IPS DF 6.9 (cell line): ENCODE measurements at regions not wholly inside any gene's neighbourhood (a gene's known extent, or its start where the extent isn't known, plus 50 kb on each side); places are given as distances from the start of the nearest gene placed in this dataset.
"Not testable (repeated sequence)": the region's sequence is repeated elsewhere in the genome, so short reads cannot be mapped to it uniquely, and the experiment has no call there.

Experiments used
- DNase-seq: peaks from one replicate; pipeline ENCODE4 v3.0.0-alpha.2; 2013; ENCODE audit warnings: low read depth, low spot score
- H3K27ac ChIP-seq: one replicate; pipeline ENCODE4 v1.5.1; 2013; ENCODE audit warnings: low read length, control low read depth
- H3K27me3 ChIP-seq: 2 replicates; pipeline ENCODE4 v1.6.1; 2013; ENCODE audit warnings: mild to moderate bottlenecking, low read length; ENCODE audit not compliant: control insufficient read depth, insufficient read depth
- H3K36me3 ChIP-seq: 2 replicates; pipeline ENCODE4 v1.6.1; 2013; ENCODE audit warnings: low read length; ENCODE audit not compliant: control insufficient read depth, insufficient read depth
- H3K4me1 ChIP-seq: 2 replicates; pipeline ENCODE4 v1.6.1; 2013; ENCODE audit warnings: low read length; ENCODE audit not compliant: control insufficient read depth, insufficient read depth
- H3K4me3 ChIP-seq: 2 replicates; pipeline ENCODE4 v1.5.1; 2013; ENCODE audit warnings: mild to moderate bottlenecking, low read length
- H3K9me3 ChIP-seq: 2 replicates; pipeline ENCODE4 v1.6.1; 2013; ENCODE audit warnings: low read length, inconsistent platforms; ENCODE audit not compliant: control insufficient read depth, insufficient read depth
- WGBS: extraction: QIAGEN DNeasy Blood & Tissue Kit; methylation state at CpG from one replicate; pipeline ENCODE4 v1.1.7; 2013; ENCODE audit warnings: mixed read lengths, missing lambda C conversion rate; ENCODE audit not compliant: insufficient read length, insufficient coverage; 5-methylcytosine and 5-hydroxymethylcytosine counted together

- DNase-seq, result no peak
- no peaks in the 10 kb centered on the region for H3K9me3 ChIP-seq
- no CpG with 5 or more reads among the region's 3 CpGs for WGBS
Measured at GRCh38 chr4:162894387-162894786, 272.3 kb downstream of the NAF1 start.

DNA sequence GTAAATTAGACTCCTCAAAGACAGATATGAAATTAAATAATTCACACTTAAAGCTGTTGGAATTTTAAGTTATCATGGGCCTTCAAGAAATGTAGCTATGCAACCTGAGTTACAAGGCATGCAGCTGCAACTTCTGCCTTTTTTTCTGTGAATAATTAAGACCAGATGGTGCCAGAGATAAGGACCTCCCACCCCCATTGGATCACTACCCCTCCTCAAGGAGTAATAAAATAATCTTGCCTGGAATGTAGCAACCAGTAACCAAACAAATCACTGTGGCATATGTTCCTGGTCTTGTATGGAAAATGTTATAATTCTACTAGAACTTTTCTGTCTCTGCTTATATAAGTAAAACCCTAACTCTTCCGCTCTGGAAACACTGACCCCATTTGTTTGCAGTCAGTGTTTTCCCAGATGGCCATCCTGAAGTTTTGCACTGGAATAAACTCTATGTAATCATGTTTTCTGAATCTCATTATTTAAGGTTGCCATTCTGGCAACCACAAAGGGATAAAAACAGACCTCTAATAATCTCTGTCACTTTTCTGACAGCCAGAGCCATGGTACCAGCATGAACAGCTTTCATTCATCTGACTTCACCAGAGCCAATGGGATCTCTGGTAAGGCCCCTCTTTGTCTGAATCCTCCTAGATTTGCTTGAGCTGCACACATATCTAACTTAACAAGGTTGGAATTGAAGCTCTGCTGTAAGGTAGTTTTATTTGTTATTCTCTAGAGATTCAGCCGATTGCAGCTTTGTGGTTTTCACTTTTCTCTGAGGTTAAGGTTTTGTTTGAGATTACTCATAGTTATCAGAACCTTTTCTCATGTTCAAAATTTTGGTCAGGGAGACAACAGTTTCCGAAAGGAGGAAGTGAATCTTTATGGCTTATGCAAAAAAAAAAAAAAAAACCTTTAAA is 274.6 kb downstream of the NAF1 start:
- H3K27ac ChIP-seq, result no peak overlapping the region
- DNase-seq, result no peak
- H3K27me3 ChIP-seq, result no peaks in the 10 kb centered on the region
- WGBS, result no CpG with 5 or more reads among the region's 3 CpGs
- H3K9me3 ChIP-seq, result no peaks in the 10 kb centered on the region
- H3K4me3 ChIP-seq, result no peak overlapping the region
- no peaks in the 10 kb centered on the region for H3K4me1 ChIP-seq
- H3K36me3 ChIP-seq, result no peaks in the 10 kb centered on the region

More at GRCh38 chr4:162894387-162894786, 272.3 kb downstream of the NAF1 start:
- H3K4me3 ChIP-seq, result no peak overlapping the region
- H3K27me3 ChIP-seq, result no peaks in the 10 kb centered on the region
- no peaks in the 10 kb centered on the region for H3K4me1 ChIP-seq
- no peaks in the 10 kb centered on the region for H3K36me3 ChIP-seq
- no peak overlapping the region for H3K27ac ChIP-seq

DNA sequence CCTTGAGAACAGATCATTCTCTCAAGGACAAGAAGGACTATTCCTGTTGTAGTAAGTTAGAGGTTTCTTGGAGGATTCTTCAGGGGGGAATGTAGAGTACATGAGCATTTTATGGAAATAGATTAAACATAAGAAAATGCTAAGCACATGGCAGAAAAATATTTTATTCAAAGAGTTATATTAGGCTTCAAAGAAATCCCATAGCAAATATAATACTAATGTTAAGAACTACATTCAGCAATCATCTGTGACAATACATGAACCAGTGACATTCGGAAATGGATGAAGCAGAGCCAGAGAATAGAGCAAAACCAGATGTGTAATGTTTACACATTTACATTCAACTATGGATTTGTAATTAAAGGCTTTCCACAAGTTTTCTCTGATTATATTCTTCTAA is 288.6 kb downstream of the NAF1 start:
- no CpG with 5 or more reads among the region's 1 CpG for WGBS
- Histone ChIP-seq H3K27me3 (no peaks in the 10 kb centered on the region), H3K4me3 (no peak overlapping the region), H3K27ac (no peak overlapping the region), H3K9me3 (no peaks in the 10 kb centered on the region), H3K4me1 (no peaks in the 10 kb centered on the region), H3K36me3 (no peaks in the 10 kb centered on the region)
- no peak for DNase-seq

GRCh38 chr4:162874748-162875147 is 291.9 kb downstream of the NAF1 start:
- no CpG with 5 or more reads among the region's 2 CpGs for WGBS

GRCh38 chr4:162871990-162872389 is 294.7 kb downstream of the NAF1 start:
- H3K27ac ChIP-seq, result no peak overlapping the region
- no peaks in the 10 kb centered on the region for H3K36me3 ChIP-seq
- H3K4me3 ChIP-seq, result no peak overlapping the region
- no peak for DNase-seq
- no peaks in the 10 kb centered on the region for H3K27me3 ChIP-seq
- H3K4me1 ChIP-seq, result no peaks in the 10 kb centered on the region
- no peaks in the 10 kb centered on the region for H3K9me3 ChIP-seq
- no CpG with 5 or more reads among the region's 4 CpGs for WGBS

More at GRCh38 chr4:162874748-162875147, 291.9 kb downstream of the NAF1 start:
- no peaks in the 10 kb centered on the region for H3K9me3 ChIP-seq
- DNase-seq, result no peak
- H3K36me3 ChIP-seq, result no peaks in the 10 kb centered on the region
- no peak overlapping the region for H3K4me3 ChIP-seq
- H3K27me3 ChIP-seq, result no peaks in the 10 kb centered on the region
- no peaks in the 10 kb centered on the region for H3K4me1 ChIP-seq
- H3K27ac ChIP-seq, result no peak overlapping the region

- Histone ChIP-seq H3K4me1 (no peaks in the 10 kb centered on the region), H3K36me3 (no peaks in the 10 kb centered on the region), H3K27me3 (no peaks in the 10 kb centered on the region), H3K4me3 (no peak overlapping the region), H3K27ac (no peak overlapping the region), H3K9me3 (no peaks in the 10 kb centered on the region)
- no peak for DNase-seq
Measured at GRCh38 chr4:162869157-162869556, 297.5 kb downstream of the NAF1 start.

DNA sequence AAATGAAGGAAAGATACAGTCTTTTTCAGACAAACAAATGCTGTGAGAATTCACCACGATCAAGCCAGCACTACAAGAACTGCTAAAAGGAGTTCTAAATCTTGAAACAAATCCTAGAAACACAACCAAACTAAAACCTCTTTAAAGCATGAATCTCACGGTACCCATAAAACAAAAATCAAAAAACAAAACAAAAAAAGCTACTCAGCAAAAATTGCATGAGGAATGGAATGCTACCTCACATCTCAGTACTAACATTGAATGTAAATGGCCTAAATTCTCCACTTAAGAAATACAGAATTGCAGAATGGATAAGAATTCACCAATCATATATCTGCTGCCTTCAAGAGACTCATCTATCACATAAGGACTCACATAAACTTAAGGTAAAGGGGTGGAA is 300.1 kb downstream of the NAF1 start:
- H3K4me1 ChIP-seq, result no peaks in the 10 kb centered on the region
- no peaks in the 10 kb centered on the region for H3K36me3 ChIP-seq
- H3K9me3 ChIP-seq, result no peaks in the 10 kb centered on the region
- no peak overlapping the region for H3K27ac ChIP-seq
- no peak overlapping the region for H3K4me3 ChIP-seq
- DNase-seq, result no peak
- WGBS, result 100% methylated on average over 1 of the region's 2 CpGs
- no peaks in the 10 kb centered on the region for H3K27me3 ChIP-seq

DNA sequence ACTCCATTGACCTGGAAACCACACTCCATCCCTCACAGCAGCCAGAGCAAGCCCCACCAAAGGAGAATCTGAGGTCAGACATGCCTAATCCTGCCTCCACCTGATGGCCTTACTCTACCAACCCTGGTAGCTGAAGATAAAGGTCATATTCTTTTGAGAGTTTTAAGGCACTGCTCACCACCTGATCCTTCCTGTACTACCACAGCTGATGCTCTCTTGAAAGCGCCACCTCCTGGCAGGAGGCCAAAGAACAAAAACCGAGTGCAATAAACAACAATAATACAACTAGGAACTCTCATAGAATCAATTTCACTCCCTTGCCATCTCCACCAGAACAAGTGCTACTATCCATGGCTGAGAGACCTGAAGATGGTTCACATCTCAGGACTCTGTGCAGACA is 301.6 kb downstream of the NAF1 start:
- H3K27ac ChIP-seq, result no peak overlapping the region
- WGBS, result no CpG with 5 or more reads among the region's 2 CpGs
- no peak overlapping the region for H3K4me3 ChIP-seq
- no peaks in the 10 kb centered on the region for H3K4me1 ChIP-seq
- no peaks in the 10 kb centered on the region for H3K27me3 ChIP-seq
- DNase-seq, result no peak
- H3K36me3 ChIP-seq, result no peaks in the 10 kb centered on the region
- H3K9me3 ChIP-seq, result no peaks in the 10 kb centered on the region

DNA sequence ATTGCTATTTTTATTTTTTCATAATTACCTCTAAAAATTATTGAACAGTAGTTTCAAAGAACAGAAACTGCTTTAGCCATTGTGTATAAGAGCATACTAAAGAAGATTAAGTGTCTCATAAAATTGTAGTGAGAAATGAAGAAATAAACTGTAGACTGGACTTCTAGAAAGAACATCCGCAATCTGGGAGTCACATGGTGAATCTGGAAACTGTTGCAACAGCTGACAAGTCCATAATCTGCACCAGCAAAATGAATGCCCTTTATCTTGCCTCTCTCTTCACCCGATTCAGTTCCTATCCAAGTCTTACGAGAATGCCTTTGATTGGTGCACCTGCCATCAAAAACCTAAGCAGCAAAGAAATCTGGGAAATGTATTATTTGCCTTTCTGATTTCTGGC is 312.9 kb downstream of the NAF1 start:
- WGBS, result no CpG with 5 or more reads among the region's 3 CpGs
- H3K27me3 ChIP-seq, result no peaks in the 10 kb centered on the region

GRCh38 chr4:162852642-162853041 is 314.0 kb downstream of the NAF1 start:
- no CpG with 5 or more reads among the region's 4 CpGs for WGBS
- no peaks in the 10 kb centered on the region for H3K36me3 ChIP-seq
- H3K4me3 ChIP-seq, result no peak overlapping the region
- no peaks in the 10 kb centered on the region for H3K27me3 ChIP-seq
- DNase-seq, result peak; percentile 16
- H3K4me1 ChIP-seq, result no peaks in the 10 kb centered on the region
- no peak overlapping the region for H3K27ac ChIP-seq
- H3K9me3 ChIP-seq, result no peaks in the 10 kb centered on the region

More for the DNA sequence above, 312.9 kb downstream of the NAF1 start:
- H3K36me3 ChIP-seq, result no peaks in the 10 kb centered on the region
- no peaks in the 10 kb centered on the region for H3K9me3 ChIP-seq
- DNase-seq, result no peak
- peaks cover 1% of the 10 kb centered on the region; the same call in 1 of the 2 replicates for H3K4me1 ChIP-seq
- H3K4me3 ChIP-seq, result no peak overlapping the region
- H3K27ac ChIP-seq, result no peak overlapping the region

- H3K36me3 ChIP-seq, H3K4me1 ChIP-seq, H3K27ac ChIP-seq, H3K9me3 ChIP-seq, DNase-seq, H3K4me3 ChIP-seq, H3K27me3 ChIP-seq: not testable (repeated sequence)
- no CpG with 5 or more reads among the region's 6 CpGs for WGBS
Measured at GRCh38 chr4:162851241-162851758, 315.4 kb downstream of the NAF1 start.
